Hepatocyte (in vitro differentiated cells): ENCODE measurements at regions not wholly inside any gene's neighbourhood (a gene's known extent, or its start where the extent isn't known, plus 50 kb on each side); places are given as distances from the start of the nearest gene placed in this dataset.

Source experiments
- EZH2 ChIP-seq: fragments of 200-600 bp; sonication (generic); IDR thresholded peaks from 2 replicates; pipeline ENCODE4 v1.6.1; 2016; ENCODE audit warnings: antibody characterized with exemption, mild to moderate bottlenecking, borderline replicate concordance
- TF ChIP-seq, protein P1 (sequence below): fragments of 200-600 bp; sonication (generic); IDR thresholded peaks from 2 replicates; pipeline ENCODE4 v1.5.1; 2016; ENCODE audit warnings: antibody characterized with exemption, mild to moderate bottlenecking; ENCODE audit not compliant: poor library complexity

GRCh38 chrX:1059576-1060561 is 152.6 kb downstream of the CRLF2 start:
- TF ChIP-seq, protein P1, sequence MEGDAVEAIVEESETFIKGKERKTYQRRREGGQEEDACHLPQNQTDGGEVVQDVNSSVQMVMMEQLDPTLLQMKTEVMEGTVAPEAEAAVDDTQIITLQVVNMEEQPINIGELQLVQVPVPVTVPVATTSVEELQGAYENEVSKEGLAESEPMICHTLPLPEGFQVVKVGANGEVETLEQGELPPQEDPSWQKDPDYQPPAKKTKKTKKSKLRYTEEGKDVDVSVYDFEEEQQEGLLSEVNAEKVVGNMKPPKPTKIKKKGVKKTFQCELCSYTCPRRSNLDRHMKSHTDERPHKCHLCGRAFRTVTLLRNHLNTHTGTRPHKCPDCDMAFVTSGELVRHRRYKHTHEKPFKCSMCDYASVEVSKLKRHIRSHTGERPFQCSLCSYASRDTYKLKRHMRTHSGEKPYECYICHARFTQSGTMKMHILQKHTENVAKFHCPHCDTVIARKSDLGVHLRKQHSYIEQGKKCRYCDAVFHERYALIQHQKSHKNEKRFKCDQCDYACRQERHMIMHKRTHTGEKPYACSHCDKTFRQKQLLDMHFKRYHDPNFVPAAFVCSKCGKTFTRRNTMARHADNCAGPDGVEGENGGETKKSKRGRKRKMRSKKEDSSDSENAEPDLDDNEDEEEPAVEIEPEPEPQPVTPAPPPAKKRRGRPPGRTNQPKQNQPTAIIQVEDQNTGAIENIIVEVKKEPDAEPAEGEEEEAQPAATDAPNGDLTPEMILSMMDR, result no peak
- no peak for TF ChIP-seq EZH2
